ENCODE measurements at regions not wholly inside any gene's neighbourhood (a gene's known extent, or its start where the extent isn't known, plus 50 kb on each side); places are given as distances from the start of the nearest gene placed in this dataset.

DNA sequence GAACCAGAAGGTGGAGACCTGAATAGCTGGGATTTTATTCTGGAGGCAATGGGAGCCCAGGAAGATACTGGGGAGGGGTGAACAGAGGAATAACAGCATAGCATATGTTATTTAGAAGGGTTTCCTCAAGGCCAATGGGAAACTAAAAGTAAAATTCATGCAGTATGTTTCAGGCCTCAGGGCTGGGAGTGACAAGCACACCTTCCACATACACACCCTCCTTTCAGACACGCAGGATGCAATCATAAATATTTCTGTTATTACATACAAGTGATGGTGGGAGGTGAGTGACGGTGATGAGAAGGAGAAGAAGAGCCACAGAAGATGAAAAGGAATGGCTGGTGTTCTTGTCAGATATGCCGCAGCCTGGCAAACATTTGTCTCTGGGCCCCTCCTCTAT is 106.1 kb upstream of the FLRT2 start:
- H3K4me3 ChIP-seq (ENCODE audit: low read depth, low read length), result no peak overlapping the region
- no peaks in the 10 kb centered on the region for H3K27me3 ChIP-seq (ENCODE audit: control insufficient read depth, insufficient read depth, low read length)
- peak; percentile 73 for DNase-seq (ENCODE audit: low read depth)
- no peak for FAIRE-seq
- H3K36me3 ChIP-seq (ENCODE audit: control insufficient read depth, insufficient read depth, low read length), result no peaks in the 10 kb centered on the region
- TF ChIP-seq, protein P1, sequence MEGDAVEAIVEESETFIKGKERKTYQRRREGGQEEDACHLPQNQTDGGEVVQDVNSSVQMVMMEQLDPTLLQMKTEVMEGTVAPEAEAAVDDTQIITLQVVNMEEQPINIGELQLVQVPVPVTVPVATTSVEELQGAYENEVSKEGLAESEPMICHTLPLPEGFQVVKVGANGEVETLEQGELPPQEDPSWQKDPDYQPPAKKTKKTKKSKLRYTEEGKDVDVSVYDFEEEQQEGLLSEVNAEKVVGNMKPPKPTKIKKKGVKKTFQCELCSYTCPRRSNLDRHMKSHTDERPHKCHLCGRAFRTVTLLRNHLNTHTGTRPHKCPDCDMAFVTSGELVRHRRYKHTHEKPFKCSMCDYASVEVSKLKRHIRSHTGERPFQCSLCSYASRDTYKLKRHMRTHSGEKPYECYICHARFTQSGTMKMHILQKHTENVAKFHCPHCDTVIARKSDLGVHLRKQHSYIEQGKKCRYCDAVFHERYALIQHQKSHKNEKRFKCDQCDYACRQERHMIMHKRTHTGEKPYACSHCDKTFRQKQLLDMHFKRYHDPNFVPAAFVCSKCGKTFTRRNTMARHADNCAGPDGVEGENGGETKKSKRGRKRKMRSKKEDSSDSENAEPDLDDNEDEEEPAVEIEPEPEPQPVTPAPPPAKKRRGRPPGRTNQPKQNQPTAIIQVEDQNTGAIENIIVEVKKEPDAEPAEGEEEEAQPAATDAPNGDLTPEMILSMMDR (IDR thresholded peaks at IDR 0.05; ENCODE audit: insufficient read depth, low read length, severe bottlenecking), result no peak

- DNase-seq (ENCODE audit: low read depth) (no peak), FAIRE-seq (no peak)
- no peaks in the 10 kb centered on the region for H3K27me3 ChIP-seq (ENCODE audit: control insufficient read depth, insufficient read depth, low read length)
- TF ChIP-seq, protein P1 (IDR thresholded peaks at IDR 0.05; ENCODE audit: insufficient read depth, low read length, severe bottlenecking), result no peak
- H3K36me3 ChIP-seq (ENCODE audit: control insufficient read depth, insufficient read depth, low read length), result no peaks in the 10 kb centered on the region
- no peak overlapping the region for H3K4me3 ChIP-seq (ENCODE audit: low read depth, low read length)
Observed at GRCh38 chr14:85425507-85425906, 104.4 kb upstream of the FLRT2 start.

- no peak for DNase-seq (ENCODE audit: low read depth)
- no peaks in the 10 kb centered on the region for H3K27me3 ChIP-seq (ENCODE audit: control insufficient read depth, insufficient read depth, low read length)
- FAIRE-seq, result no peak
- H3K36me3 ChIP-seq (ENCODE audit: control insufficient read depth, insufficient read depth, low read length), result no peaks in the 10 kb centered on the region
- TF ChIP-seq, protein P1 (IDR thresholded peaks at IDR 0.05; ENCODE audit: insufficient read depth, low read length, severe bottlenecking), result no peak
- no peak overlapping the region for H3K4me3 ChIP-seq (ENCODE audit: low read depth, low read length)
Observed at GRCh38 chr14:85426068-85426935, 103.6 kb upstream of the FLRT2 start.

DNA sequence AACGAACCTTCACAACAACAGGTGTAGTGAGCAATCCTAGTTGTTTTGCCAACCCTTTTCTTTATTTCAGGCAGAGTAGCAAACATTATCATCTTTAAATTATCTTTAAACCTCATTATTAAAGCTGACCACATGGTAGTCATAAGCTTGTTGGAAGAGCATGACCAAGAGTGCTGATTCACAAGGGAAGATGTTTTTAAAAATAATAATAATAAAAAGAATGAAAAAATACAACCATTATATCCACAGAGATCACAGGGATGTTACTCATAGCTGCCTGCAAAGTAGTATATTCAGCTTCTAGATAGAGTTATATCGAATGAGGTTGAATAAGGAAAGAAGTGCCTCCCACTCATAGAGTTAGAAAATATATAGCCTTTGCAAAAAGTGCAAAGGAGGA is 101.0 kb upstream of the FLRT2 start:
- no peaks in the 10 kb centered on the region for H3K27me3 ChIP-seq (ENCODE audit: control insufficient read depth, insufficient read depth, low read length)

GRCh38 chr14:85437148-85437547 is 92.8 kb upstream of the FLRT2 start:
- no peaks in the 10 kb centered on the region for H3K27me3 ChIP-seq (ENCODE audit: control insufficient read depth, insufficient read depth, low read length)
- H3K4me3 ChIP-seq (ENCODE audit: low read depth, low read length), result no peak overlapping the region
- FAIRE-seq, result peak; percentile 32
- no peaks in the 10 kb centered on the region for H3K36me3 ChIP-seq (ENCODE audit: control insufficient read depth, insufficient read depth, low read length)
- TF ChIP-seq, protein P1 (IDR thresholded peaks at IDR 0.05; ENCODE audit: insufficient read depth, low read length, severe bottlenecking), result no peak
- DNase-seq (ENCODE audit: low read depth), result peak; percentile 99

More for the DNA sequence above, 101.0 kb upstream of the FLRT2 start:
- TF ChIP-seq, protein P1 (IDR thresholded peaks at IDR 0.05; ENCODE audit: insufficient read depth, low read length, severe bottlenecking), result no peak
- H3K4me3 ChIP-seq (ENCODE audit: low read depth, low read length), result no peak overlapping the region
- DNase-seq (ENCODE audit: low read depth), result no peak
- no peaks in the 10 kb centered on the region for H3K36me3 ChIP-seq (ENCODE audit: control insufficient read depth, insufficient read depth, low read length)
- no peak for FAIRE-seq
